Stimulated activated CD4-positive, alpha-beta T cell treated with anti-CD3 and anti-CD28 coated beads, TNF-alpha, amount 100 ng/mL, for 48 hours (primary cell): ENCODE measurements at regions not wholly inside any gene's neighbourhood (a gene's known extent, or its start where the extent isn't known, plus 50 kb on each side); places are given as distances from the start of the nearest gene placed in this dataset.
"Not testable (repeated sequence)": the region's sequence is repeated elsewhere in the genome, so short reads cannot be mapped to it uniquely, and the experiment has no call there.

ENCODE experiments used
- DNase-seq, 3 donors: peaks; one replicate each; pipeline ENCODE4 v3.0.0-alpha.2; 2020; ENCODE audit warnings: low read depth in 3 of 3

- DNase-seq, result no peak
Measured at GRCh38 chr6:11409371-11409770, 128.2 kb upstream of the TMEM170B start.

GRCh38 chr6:11407414-11407813 lies 130.1 kb upstream of the TMEM170B start:
- no peak for DNase-seq

- no peak for DNase-seq
Measured at GRCh38 chr6:11404838-11405237, 132.7 kb upstream of the TMEM170B start.

GRCh38 chr6:11404081-11404480 lies 133.5 kb upstream of the TMEM170B start:
- no peak for DNase-seq

GRCh38 chr6:11403035-11403601 lies 134.4 kb upstream of the TMEM170B start:
- no peak for DNase-seq

GRCh38 chr6:11402581-11402980 lies 135.0 kb upstream of the TMEM170B start:
- DNase-seq, result not testable (repeated sequence)

DNA sequence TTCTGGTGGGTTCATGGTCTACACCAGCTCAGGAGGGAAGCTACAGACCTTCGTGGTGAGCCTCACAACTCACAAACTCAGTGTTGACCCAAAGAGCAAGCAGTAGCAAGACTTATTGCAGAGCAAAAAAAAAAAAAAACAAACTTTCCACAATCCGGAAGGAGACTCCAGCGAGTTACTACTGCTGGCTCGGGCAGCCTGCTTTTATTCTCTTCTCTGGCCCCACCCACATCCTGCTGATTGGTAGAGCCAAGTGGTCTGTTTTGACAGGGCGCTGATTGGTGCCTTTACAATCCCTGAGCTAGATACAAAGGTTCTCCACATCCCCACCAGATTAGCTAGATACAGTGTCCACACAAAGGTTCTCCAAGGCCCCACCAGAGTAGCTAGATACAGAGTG lies 135.6 kb upstream of the TMEM170B start:
- not testable (repeated sequence) for DNase-seq

GRCh38 chr6:11398451-11399326 lies 138.9 kb upstream of the TMEM170B start:
- no peak for DNase-seq

DNA sequence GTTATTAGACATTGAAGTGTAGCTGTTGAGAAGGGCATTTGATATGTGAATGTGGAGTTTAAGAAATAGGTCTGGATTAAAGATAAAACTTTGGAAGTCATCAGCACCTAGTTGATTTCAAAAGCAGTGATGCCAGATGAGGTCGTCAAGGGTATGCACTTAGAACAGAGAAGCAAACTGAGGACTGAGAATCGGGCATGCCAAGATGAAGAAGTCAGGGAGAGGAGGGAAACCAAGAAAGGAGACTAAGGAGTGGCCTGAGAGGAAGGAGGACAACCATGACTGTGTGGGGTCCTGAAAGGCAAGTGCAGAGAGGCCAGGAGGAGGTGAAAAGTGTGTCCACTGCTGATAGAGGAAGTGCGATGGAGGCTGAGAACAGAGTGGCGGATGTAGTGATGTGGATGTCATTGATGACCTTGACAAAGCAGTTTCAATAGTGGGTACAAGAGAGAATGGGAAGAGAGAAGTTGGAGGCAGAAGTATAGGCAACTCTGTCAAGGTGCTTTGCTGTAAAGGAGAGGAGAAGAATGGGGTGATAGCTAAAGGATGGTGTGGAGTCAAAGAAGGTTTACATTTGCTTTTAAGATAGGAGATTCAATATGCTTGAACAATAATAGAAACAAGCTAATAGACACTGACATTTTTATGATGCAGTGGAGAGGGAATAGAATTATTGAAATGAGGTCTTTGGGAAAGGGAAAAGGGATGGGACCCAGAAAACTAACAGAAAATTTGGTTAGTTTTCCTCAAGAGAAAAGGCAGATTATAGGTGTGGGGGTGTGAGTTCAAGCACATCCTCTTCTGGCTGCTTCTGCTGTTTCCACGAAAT lies 139.7 kb upstream of the TMEM170B start:
- no peak for DNase-seq

GRCh38 chr6:11396860-11397259 lies 140.7 kb upstream of the TMEM170B start:
- no peak for DNase-seq

DNA sequence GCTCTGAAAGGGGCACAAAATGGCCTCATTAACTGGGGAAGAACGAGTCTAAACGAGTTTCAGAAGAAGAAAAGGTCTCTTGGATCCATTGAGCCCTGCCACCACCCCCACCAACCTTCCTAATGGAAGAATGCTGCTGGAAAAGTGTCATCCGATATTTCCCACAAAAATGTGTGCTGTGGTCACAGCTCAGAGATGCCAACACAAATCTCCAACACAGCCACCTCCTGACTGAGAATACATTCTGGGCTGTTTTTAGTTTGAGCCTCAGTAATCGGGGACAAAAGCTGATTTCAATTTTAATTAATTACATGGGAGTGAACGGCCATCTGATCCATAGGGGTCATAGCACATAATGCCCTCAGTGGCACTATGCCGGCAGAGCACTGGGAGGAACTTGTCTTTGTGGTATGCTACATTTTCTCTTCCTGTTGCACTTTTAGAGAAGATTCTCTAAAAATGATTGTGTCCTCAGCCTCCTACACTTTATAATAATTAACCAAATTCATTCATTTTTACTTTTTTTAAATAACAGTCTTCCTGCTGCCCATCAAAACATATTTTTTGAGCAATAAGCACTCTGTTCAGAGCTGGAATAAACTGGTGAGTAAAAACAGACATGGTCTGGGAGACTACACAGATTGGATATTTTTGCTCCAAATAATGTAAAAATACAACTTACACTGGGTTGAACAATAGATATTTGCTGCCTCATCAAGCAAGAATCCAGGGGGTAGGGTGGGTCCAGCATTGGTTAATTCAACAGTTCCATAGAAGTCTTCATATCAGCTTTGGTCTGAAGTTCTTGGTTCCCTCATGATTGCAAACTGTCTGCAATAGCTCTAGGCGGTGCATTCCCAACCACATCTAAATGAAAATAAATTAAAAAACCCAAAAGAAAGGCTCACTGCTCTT lies 143.6 kb upstream of the TMEM170B start:
- DNase-seq, result no peak

DNA sequence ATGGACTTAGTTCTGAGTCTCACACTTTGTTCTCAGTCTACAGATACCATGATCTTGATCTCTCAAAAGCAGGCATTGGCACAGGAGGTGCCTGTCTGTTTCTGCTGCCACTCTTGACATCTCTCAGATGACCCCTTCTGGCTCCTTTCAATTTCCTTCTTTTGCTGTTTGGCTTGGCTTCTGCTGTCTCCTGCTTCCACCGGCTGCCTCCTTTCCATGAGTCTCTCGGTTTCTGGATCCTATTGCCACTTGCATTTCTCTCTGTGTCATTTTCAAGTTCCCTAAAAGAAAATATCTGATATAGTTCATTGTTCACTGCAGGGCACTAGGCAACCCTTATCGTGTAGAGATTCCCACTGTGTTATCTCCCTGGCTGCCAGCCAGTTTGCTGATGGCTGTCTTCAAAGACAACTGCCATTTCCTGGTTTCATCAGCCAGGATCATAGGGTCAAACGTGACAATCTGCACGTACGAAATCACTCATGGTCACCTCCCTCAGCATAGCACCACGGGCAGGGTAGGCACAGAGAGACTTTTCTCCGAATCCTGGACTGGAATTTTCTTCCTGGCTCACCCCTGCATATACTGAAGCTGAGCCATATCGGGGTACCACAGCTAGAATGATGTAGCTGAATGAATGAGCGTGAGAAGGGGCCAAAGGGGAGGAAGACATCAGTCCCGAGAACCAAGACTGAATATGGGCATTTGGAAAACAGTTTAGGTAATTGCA lies 144.6 kb upstream of the TMEM170B start:
- no peak for DNase-seq

- DNase-seq, result no peak
Measured at GRCh38 chr6:11391934-11392777, 145.4 kb upstream of the TMEM170B start.

- no peak for DNase-seq
Measured at GRCh38 chr6:11389977-11390376, 147.6 kb upstream of the TMEM170B start.

- DNase-seq, result no peak
Measured at GRCh38 chr6:11388983-11389944, 148.3 kb upstream of the TMEM170B start.

DNA sequence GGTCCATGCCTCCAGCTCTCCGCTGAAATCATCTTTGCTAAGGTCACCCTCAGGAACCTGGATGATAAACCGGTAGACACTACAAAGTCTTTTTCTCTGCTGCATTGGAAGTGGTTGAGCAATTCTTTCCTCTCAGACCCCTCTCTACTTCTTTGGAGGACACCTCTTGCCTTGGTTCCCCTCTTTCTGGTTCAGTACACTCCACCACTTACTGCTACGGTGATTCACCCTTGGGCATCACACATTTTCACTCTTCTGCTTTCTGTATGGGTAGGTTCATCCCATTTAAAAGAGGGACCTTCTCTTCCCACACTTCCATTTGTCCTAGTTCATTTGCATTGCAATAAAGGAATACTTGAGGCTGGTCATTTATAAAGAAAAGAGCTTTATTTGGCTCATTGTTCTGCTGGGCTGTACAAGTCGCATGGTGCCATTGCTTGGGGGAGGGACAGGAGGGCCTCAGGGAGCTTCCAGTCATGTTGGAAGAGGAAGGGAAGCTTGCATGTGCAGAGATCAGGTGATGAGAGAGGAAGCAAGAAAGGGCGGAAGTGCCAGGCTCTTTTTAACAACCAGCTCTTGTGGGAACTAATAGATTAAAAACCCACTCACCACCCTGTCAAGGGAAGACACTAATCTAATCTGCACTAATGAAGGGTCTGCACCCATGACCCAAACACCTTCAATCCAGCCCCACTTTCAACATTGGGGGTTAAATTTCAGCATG lies 149.7 kb upstream of the TMEM170B start:
- no peak for DNase-seq

- DNase-seq, result no peak
Measured at GRCh38 chr6:11386726-11387125, 150.8 kb upstream of the TMEM170B start.

DNA sequence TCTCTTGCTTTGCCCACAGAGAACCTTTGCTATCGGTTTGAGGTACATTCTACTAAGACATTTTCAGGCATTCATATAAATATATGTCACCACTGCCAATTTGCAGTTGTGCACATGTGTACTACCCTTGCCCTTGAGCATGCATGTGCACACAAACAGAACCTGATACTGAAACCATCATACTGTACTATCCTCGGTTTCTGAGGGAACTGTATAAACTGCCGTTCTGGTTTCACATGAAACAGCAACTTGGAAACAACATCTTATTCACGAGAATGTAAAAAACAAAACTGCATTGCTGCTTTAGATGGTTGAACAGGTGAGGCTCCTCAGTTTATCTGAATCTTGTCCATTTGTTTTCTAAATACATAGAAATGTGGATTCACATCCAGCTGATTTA lies 151.2 kb upstream of the TMEM170B start:
- DNase-seq, result no peak
